Kidney epithelial cell (primary cell): ENCODE measurements at regions not wholly inside any gene's neighbourhood (a gene's known extent, or its start where the extent isn't known, plus 50 kb on each side); places are given as distances from the start of the nearest gene placed in this dataset.

Source experiments
- DNase-seq: peaks from one replicate; pipeline ENCODE4 v3.0.0-alpha.2; 2010; ENCODE audit warnings: low read depth
- H3K27me3 ChIP-seq: 2 replicates; pipeline ENCODE4 v1.6.0; 2011; ENCODE audit warnings: low read length; ENCODE audit not compliant: control insufficient read depth, insufficient read depth
- H3K36me3 ChIP-seq: 2 replicates; pipeline ENCODE4 v1.5.1; 2011; ENCODE audit warnings: low read length; ENCODE audit not compliant: control insufficient read depth, insufficient read depth
- H3K4me3 ChIP-seq: 2 replicates; pipeline ENCODE4 v1.5.1; 2011; ENCODE audit warnings: low read depth, mild to moderate bottlenecking, control low read depth, low read length
- TF ChIP-seq, protein P1 (sequence below): IDR thresholded peaks from 2 replicates; pipeline ENCODE4 v1.5.1; 2011; ENCODE audit warnings: mild to moderate bottlenecking, moderate library complexity, low read length, control low read depth, inconsistent platforms; ENCODE audit not compliant: insufficient read depth, poor library complexity, severe bottlenecking

DNA sequence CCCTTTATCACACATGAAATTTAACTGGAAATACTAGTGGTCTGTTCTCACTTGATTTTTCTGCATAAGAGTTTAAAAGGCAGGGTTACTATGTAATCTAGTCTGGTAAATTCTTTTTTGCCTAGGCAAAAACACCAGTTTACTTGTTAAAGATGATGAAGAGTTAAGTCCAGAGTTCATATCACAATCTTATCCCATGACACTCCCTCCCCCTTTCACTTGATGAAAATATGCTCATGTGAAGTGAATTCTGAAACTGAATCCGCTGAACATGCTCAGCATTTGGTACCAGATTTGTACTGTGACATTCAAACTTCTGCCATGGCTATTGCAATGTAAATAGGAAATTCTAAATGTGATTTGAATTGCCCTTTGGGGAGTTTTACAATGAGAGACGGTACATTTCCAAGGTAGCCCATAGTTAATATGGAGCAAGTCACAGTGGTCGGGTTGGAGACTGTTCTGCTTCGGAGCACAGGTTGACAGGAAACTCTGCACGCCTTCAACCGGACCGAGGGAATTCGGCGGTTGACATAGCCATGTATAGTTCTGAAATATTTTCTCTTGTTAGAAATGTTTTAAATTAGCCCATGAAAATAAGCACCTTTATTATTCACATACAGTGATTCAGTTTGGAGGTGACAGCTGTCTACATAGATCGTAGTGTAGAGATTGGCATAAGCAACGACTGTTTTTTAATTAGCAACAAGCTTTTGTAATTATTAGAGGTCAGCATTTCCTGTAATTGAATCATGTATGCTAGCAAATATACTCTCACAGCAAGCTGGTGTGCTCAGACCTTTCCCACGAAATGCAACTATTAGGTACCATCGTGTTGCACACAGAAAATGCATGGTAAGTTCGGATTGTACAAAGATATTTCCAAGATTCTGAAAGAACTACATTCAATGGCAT, 768.6 kb upstream of the GOLIM4 start:
- Histone ChIP-seq H3K36me3 (no peaks in the 10 kb centered on the region), H3K27me3 (no peaks in the 10 kb centered on the region), H3K4me3 (no peak overlapping the region)
- DNase-seq: no peak
- TF ChIP-seq, protein P1, sequence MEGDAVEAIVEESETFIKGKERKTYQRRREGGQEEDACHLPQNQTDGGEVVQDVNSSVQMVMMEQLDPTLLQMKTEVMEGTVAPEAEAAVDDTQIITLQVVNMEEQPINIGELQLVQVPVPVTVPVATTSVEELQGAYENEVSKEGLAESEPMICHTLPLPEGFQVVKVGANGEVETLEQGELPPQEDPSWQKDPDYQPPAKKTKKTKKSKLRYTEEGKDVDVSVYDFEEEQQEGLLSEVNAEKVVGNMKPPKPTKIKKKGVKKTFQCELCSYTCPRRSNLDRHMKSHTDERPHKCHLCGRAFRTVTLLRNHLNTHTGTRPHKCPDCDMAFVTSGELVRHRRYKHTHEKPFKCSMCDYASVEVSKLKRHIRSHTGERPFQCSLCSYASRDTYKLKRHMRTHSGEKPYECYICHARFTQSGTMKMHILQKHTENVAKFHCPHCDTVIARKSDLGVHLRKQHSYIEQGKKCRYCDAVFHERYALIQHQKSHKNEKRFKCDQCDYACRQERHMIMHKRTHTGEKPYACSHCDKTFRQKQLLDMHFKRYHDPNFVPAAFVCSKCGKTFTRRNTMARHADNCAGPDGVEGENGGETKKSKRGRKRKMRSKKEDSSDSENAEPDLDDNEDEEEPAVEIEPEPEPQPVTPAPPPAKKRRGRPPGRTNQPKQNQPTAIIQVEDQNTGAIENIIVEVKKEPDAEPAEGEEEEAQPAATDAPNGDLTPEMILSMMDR: no peak

DNA sequence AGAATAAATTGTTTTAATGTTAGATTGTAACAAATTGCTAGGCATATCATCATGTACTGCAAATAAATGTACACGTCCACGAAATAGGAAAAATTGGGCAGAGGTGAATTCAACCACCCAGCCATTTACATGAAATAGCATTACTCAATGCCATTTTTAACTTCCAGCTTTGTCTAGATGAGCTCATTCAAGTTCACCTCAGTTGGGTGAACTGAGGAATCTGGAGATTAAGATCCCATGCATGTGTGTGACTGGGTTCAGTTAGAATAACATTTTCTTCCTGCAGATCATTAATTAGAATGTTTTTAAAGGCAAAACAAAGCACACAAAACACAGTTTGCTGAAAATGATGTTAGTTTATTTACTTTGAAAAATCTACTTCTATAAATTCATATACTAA, 767.8 kb upstream of the GOLIM4 start:
- TF ChIP-seq, protein P1: no peak
- H3K27me3 ChIP-seq: no peaks in the 10 kb centered on the region
- peak; percentile 80 for DNase-seq

DNA sequence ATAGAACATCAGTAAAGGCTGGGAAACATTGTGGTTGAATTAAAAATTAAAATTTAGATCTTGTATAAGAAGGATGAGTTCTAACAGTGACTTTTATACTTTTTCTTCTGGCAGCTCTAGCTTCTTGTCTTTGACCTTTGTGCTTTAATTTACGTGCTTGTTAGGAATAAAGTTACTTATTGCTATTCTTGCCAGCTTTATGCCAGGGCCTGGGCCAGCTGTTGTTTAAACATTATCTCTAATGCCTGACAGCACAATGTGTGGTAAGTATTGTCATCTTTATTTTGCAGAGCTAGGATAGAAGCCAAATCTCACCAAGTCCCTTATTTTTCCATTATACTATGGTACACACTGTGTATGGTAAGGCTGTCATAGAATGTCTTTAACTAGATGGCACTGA, 766.7 kb upstream of the GOLIM4 start:
- TF ChIP-seq, protein P1: no peak
- Histone ChIP-seq H3K27me3 (no peaks in the 10 kb centered on the region), H3K4me3 (no peak overlapping the region), H3K36me3 (no peaks in the 10 kb centered on the region)
- no peak for DNase-seq

More for the DNA sequence above, 767.8 kb upstream of the GOLIM4 start:
- Histone ChIP-seq H3K4me3 (no peak overlapping the region), H3K36me3 (no peaks in the 10 kb centered on the region)

DNA sequence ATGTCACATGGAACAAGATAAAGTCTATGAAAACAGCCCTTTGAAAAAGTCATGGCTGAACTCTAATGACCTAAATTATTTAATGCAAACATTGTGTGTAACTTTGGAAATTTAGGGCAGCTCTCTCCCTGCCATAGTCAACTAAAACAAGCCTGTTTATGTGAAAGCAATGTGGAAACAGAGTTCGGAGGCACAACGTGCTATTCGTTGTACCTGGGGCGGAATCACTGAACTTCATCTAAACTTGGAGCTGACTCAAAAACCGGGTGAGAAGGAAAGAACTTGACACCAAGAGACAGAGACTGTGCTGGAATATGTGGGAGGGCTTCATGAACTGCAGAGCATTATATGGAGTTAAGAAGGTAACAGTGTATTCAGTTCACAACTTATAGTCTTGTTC, 764.9 kb upstream of the GOLIM4 start:
- no peak for DNase-seq
- Histone ChIP-seq H3K4me3 (no peak overlapping the region), H3K36me3 (no peaks in the 10 kb centered on the region), H3K27me3 (no peaks in the 10 kb centered on the region)
- TF ChIP-seq, protein P1: no peak

DNA sequence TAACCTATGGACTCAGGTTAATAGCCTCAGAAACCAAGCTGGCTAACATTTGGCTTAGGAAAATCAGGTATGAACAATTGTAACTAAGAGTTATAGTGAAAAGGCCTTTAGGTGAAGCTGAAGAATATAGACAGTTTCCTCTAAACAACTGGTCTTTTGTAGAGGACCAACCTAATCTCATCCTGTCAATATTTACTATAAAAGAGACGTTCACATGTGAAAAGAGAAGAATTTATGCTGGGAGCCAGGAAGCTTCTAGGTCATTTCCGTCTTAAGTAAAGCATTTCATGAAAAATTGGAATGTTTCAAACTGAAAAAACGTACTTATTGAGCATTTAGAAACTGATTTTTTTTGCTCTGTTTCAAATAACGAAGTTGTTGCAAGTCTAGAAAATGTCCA, 764.3 kb upstream of the GOLIM4 start:
- no peaks in the 10 kb centered on the region for H3K36me3 ChIP-seq
- TF ChIP-seq, protein P1: no peak
- no peak for DNase-seq
- no peak overlapping the region for H3K4me3 ChIP-seq
- no peaks in the 10 kb centered on the region for H3K27me3 ChIP-seq

DNA sequence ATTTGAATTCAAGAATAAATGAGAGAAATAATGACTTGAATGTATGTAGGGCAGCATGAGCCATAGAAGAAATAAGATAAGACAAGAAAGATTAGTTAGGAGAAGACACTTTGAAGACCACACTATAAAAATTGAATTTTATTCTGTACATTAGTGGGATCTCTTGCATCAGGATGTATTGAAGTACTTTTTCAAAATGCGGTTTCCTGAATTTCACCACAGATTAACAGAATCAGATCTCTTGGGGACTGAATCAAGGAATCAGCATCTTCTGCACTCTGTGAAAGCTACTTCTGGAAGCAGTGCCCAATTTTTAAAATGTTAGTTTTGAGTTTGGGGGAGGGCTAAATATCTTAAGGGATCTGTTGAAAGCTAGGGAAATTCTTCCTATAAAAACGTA, 763.9 kb upstream of the GOLIM4 start:
- TF ChIP-seq, protein P1: no peak
- Histone ChIP-seq H3K4me3 (no peak overlapping the region), H3K27me3 (no peaks in the 10 kb centered on the region), H3K36me3 (no peaks in the 10 kb centered on the region)
- no peak for DNase-seq
